NB4 (cell line): ENCODE measurements at regions not wholly inside any gene's neighbourhood (a gene's known extent, or its start where the extent isn't known, plus 50 kb on each side); places are given as distances from the start of the nearest gene placed in this dataset.

ENCODE experiments used
- DNase-seq: peaks from one replicate; pipeline ENCODE4 v3.0.0; 2010; ENCODE audit warnings: low read depth
- H3K4me3 ChIP-seq: one replicate; pipeline ENCODE4 v1.5.1; 2011; ENCODE audit warnings: mild to moderate bottlenecking, low read depth, low read length, moderate library complexity
- CTCF ChIP-seq: IDR thresholded peaks from one replicate; pipeline ENCODE4 v1.5.1; 2012; ENCODE audit warnings: low read depth, low read length
- MAX ChIP-seq: IDR thresholded peaks from 2 replicates; pipeline ENCODE4 v1.6.1; 2011; ENCODE audit warnings: low read depth, low read length
- MYC ChIP-seq: IDR thresholded peaks from 2 replicates; pipeline ENCODE4 v1.6.1; 2011; ENCODE audit warnings: low read depth, low read length
- POLR2A ChIP-seq: IDR thresholded peaks from 2 replicates; pipeline ENCODE4 v1.6.1; 2011; ENCODE audit warnings: mild to moderate bottlenecking; ENCODE audit not compliant: insufficient read length; ENCODE audit errors: extremely low read depth

GRCh38 chr12:30466093-30466585 lies 229.5 kb downstream of the IPO8 start:
- no peak for TF ChIP-seq MAX
- TF ChIP-seq MYC = no peak
- no peak for TF ChIP-seq POLR2A
- TF ChIP-seq CTCF = no peak
- DNase-seq = no peak
- no peak overlapping the region for H3K4me3 ChIP-seq

- no peak overlapping the region for H3K4me3 ChIP-seq
- no peak for DNase-seq
- TF ChIP-seq MYC (no peak), POLR2A (no peak), MAX (no peak), CTCF (no peak)
These were observed 232.0 kb downstream of the IPO8 start for GRCh38 chr12:30463636-30464035.

GRCh38 chr12:30462249-30462648 lies 233.4 kb downstream of the IPO8 start:
- TF ChIP-seq CTCF = no peak
- TF ChIP-seq MYC = no peak
- TF ChIP-seq POLR2A = no peak
- no peak for TF ChIP-seq MAX
- no peak overlapping the region for H3K4me3 ChIP-seq
- DNase-seq = no peak

GRCh38 chr12:30461026-30461615 lies 234.5 kb downstream of the IPO8 start:
- no peak overlapping the region for H3K4me3 ChIP-seq
- TF ChIP-seq MAX = no peak
- TF ChIP-seq POLR2A = no peak
- no peak for DNase-seq

- no peak for TF ChIP-seq MYC
- no peak for TF ChIP-seq CTCF
- no peak for TF ChIP-seq MAX
- no peak for TF ChIP-seq POLR2A
- H3K4me3 ChIP-seq = no peak overlapping the region
- no peak for DNase-seq
These were observed 237.2 kb downstream of the IPO8 start for GRCh38 chr12:30458453-30458852.

- no peak overlapping the region for H3K4me3 ChIP-seq
- DNase-seq = peak; percentile 62
- TF ChIP-seq POLR2A (no peak), CTCF (peak; percentile 32)
These were observed 237.9 kb downstream of the IPO8 start for GRCh38 chr12:30457621-30458289.
